GM18858 (cell line): ENCODE measurements at regions not wholly inside any gene's neighbourhood (a gene's known extent, or its start where the extent isn't known, plus 50 kb on each side); places are given as distances from the start of the nearest gene placed in this dataset.

Experiments
- ATAC-seq: cut with Tn5 transposase; IDR thresholded peaks from one replicate; pipeline ENCODE4 v1.9.1; 2021; ENCODE audit not compliant: unreplicated experiment

- ATAC-seq: no peak
Observed at GRCh38 chr18:45413180-45413836, 202.0 kb upstream of the SLC14A2 start.

GRCh38 chr18:45415614-45416013 is 199.7 kb upstream of the SLC14A2 start:
- no peak for ATAC-seq

- no peak for ATAC-seq
Observed at GRCh38 chr18:45416168-45416567, 199.1 kb upstream of the SLC14A2 start.

GRCh38 chr18:45417392-45417791 is 197.9 kb upstream of the SLC14A2 start:
- no peak for ATAC-seq

GRCh38 chr18:45423659-45424058 is 191.6 kb upstream of the SLC14A2 start:
- no peak for ATAC-seq

GRCh38 chr18:45430041-45430440 is 185.2 kb upstream of the SLC14A2 start:
- no peak for ATAC-seq

GRCh38 chr18:45435810-45436209 is 179.5 kb upstream of the SLC14A2 start:
- no peak for ATAC-seq

- no peak for ATAC-seq
Observed at GRCh38 chr18:45437366-45437765, 177.9 kb upstream of the SLC14A2 start.

- ATAC-seq: no peak
Observed at GRCh38 chr18:45439851-45440645, 175.2 kb upstream of the SLC14A2 start.

GRCh38 chr18:45441110-45441847 is 174.0 kb upstream of the SLC14A2 start:
- no peak for ATAC-seq

GRCh38 chr18:45444040-45444439 is 171.2 kb upstream of the SLC14A2 start:
- no peak for ATAC-seq

- no peak for ATAC-seq
Observed at GRCh38 chr18:45447355-45448265, 167.7 kb upstream of the SLC14A2 start.

GRCh38 chr18:45448871-45449270 is 166.4 kb upstream of the SLC14A2 start:
- no peak for ATAC-seq

GRCh38 chr18:45449418-45450227 is 165.7 kb upstream of the SLC14A2 start:
- ATAC-seq: no peak

GRCh38 chr18:45456090-45457021 is 158.9 kb upstream of the SLC14A2 start:
- ATAC-seq: no peak

- no peak for ATAC-seq
Observed at GRCh38 chr18:45458033-45458432, 157.2 kb upstream of the SLC14A2 start.

GRCh38 chr18:45462179-45462578 is 153.1 kb upstream of the SLC14A2 start:
- ATAC-seq: no peak

- no peak for ATAC-seq
Observed at GRCh38 chr18:45463451-45463850, 151.8 kb upstream of the SLC14A2 start.

- no peak for ATAC-seq
Observed at GRCh38 chr18:45464619-45465018, 150.7 kb upstream of the SLC14A2 start.
